ENCODE measurements at regions not wholly inside any gene's neighbourhood (a gene's known extent, or its start where the extent isn't known, plus 50 kb on each side); places are given as distances from the start of the nearest gene placed in this dataset.

- DNase-seq = no peak
- Mint-ChIP-seq H3K36me3 (ENCODE audit: low read depth) (peaks cover 1% of the 10 kb centered on the region), H3K27ac (no peak overlapping the region), H3K27me3 (ENCODE audit: low read depth, poor library complexity) (peaks cover 2% of the 10 kb centered on the region), H3K4me3 (no peak overlapping the region), H3K9me3 (peaks cover 33% of the 10 kb centered on the region), H3K4me1 (no peaks in the 10 kb centered on the region)
- TF ChIP-seq CTCF (IDR thresholded peaks at IDR 0.05) = no peak
These were observed 519.1 kb upstream of the SALL3 start for GRCh38 chr18:78460558-78460957.

- DNase-seq = no peak
- no peak for TF ChIP-seq CTCF (IDR thresholded peaks at IDR 0.05)
- Mint-ChIP-seq H3K4me1 (no peaks in the 10 kb centered on the region), H3K9me3 (peaks cover under 1% of the 10 kb centered on the region), H3K27ac (no peak overlapping the region), H3K36me3 (ENCODE audit: low read depth) (no peaks in the 10 kb centered on the region), H3K4me3 (no peak overlapping the region), H3K27me3 (ENCODE audit: low read depth, poor library complexity) (peaks cover 11% of the 10 kb centered on the region)
These were observed 506.1 kb upstream of the SALL3 start for GRCh38 chr18:78473563-78473962.

- no peak for TF ChIP-seq CTCF (IDR thresholded peaks at IDR 0.05)
- Mint-ChIP-seq H3K4me3 (no peak overlapping the region), H3K4me1 (no peaks in the 10 kb centered on the region), H3K9me3 (no peaks in the 10 kb centered on the region), H3K36me3 (ENCODE audit: low read depth) (no peaks in the 10 kb centered on the region), H3K27ac (no peak overlapping the region), H3K27me3 (ENCODE audit: low read depth, poor library complexity) (peaks cover 6% of the 10 kb centered on the region)
- DNase-seq = no peak
These were observed 501.8 kb upstream of the SALL3 start for GRCh38 chr18:78477840-78478239.

GRCh38 chr18:78479443-78479842 is 500.2 kb upstream of the SALL3 start:
- H3K36me3 Mint-ChIP-seq (ENCODE audit: low read depth) = no peaks in the 10 kb centered on the region
- H3K27ac Mint-ChIP-seq = no peak overlapping the region
- no peak for DNase-seq
- H3K27me3 Mint-ChIP-seq (ENCODE audit: low read depth, poor library complexity) = peaks cover 6% of the 10 kb centered on the region
- no peak overlapping the region for H3K4me3 Mint-ChIP-seq
- H3K4me1 Mint-ChIP-seq = no peaks in the 10 kb centered on the region
- H3K9me3 Mint-ChIP-seq = no peaks in the 10 kb centered on the region
- no peak for TF ChIP-seq CTCF (IDR thresholded peaks at IDR 0.05)

- no peak for DNase-seq
- no peaks in the 10 kb centered on the region for H3K36me3 Mint-ChIP-seq (ENCODE audit: low read depth)
- TF ChIP-seq CTCF (IDR thresholded peaks at IDR 0.05) = no peak
- no peaks in the 10 kb centered on the region for H3K9me3 Mint-ChIP-seq
- no peak overlapping the region for H3K27ac Mint-ChIP-seq
- H3K4me1 Mint-ChIP-seq = no peaks in the 10 kb centered on the region
- H3K27me3 Mint-ChIP-seq (ENCODE audit: low read depth, poor library complexity) = peaks cover 9% of the 10 kb centered on the region
- H3K4me3 Mint-ChIP-seq = no peak overlapping the region
These were observed 499.2 kb upstream of the SALL3 start for GRCh38 chr18:78480262-78481054.

- H3K4me3 Mint-ChIP-seq = no peak overlapping the region
- no peak for TF ChIP-seq CTCF (IDR thresholded peaks at IDR 0.05)
- no peaks in the 10 kb centered on the region for H3K36me3 Mint-ChIP-seq (ENCODE audit: low read depth)
These were observed 497.2 kb upstream of the SALL3 start for GRCh38 chr18:78482378-78482777.

More at GRCh38 chr18:78482378-78482777, 497.2 kb upstream of the SALL3 start:
- H3K27ac Mint-ChIP-seq = no peak overlapping the region
- DNase-seq = no peak
- H3K27me3 Mint-ChIP-seq (ENCODE audit: low read depth, poor library complexity) = peaks cover 9% of the 10 kb centered on the region
- H3K4me1 Mint-ChIP-seq = no peaks in the 10 kb centered on the region
- no peaks in the 10 kb centered on the region for H3K9me3 Mint-ChIP-seq
